Left lobe of liver (tissue), 2 donors: ENCODE measurements at regions not wholly inside any gene's neighbourhood (a gene's known extent, or its start where the extent isn't known, plus 50 kb on each side); places are given as distances from the start of the nearest gene placed in this dataset.
A peak's percentile ranks its signal among the peaks of the same experiment; 100 is the strongest.
"Not testable (repeated sequence)": the region's sequence is repeated elsewhere in the genome, so short reads cannot be mapped to it uniquely, and the experiment has no call there.

Experiments
- ATAC-seq: fragments of 200-7000 bp; cut with Tn5 transposase; one replicate; pipeline ENCODE4 v1.9.1; 2020; ENCODE audit warnings: mild to moderate bottlenecking, moderate library complexity
- DNase-seq: peaks from one replicate; pipeline ENCODE4 v3.0.0-alpha.2; 2020; ENCODE audit warnings: low spot score
- donor health status: DM: no; HTN: no; CAD: no; lungs with moderate emphysema.
- donor health status: DM: no; HTN: yes; CAD: no.

GRCh38 chr7:136441835-136442234, 426.6 kb upstream of the CHRM2 start:
- no peak for ATAC-seq
- DNase-seq = no peak

GRCh38 chr7:136431736-136432135, 436.7 kb upstream of the CHRM2 start:
- DNase-seq, ATAC-seq: not testable (repeated sequence)

- ATAC-seq (no peak), DNase-seq (no peak)
These were observed 444.4 kb upstream of the CHRM2 start for GRCh38 chr7:136424058-136424457.

- not testable (repeated sequence) for ATAC-seq, DNase-seq
These were observed 442.6 kb upstream of the MTPN start for GRCh38 chr7:136419740-136420139.

- ATAC-seq (no peak), DNase-seq (no peak)
These were observed 435.8 kb upstream of the MTPN start for GRCh38 chr7:136412952-136413351.

GRCh38 chr7:136405931-136406777, 429.0 kb upstream of the MTPN start:
- DNase-seq (no peak), ATAC-seq (peak; percentile 94)

GRCh38 chr7:136403591-136403990, 426.4 kb upstream of the MTPN start:
- DNase-seq = no peak
- no peak for ATAC-seq

GRCh38 chr7:136400877-136401276, 423.7 kb upstream of the MTPN start:
- DNase-seq (no peak), ATAC-seq (no peak)

GRCh38 chr7:136399385-136399784, 422.2 kb upstream of the MTPN start:
- ATAC-seq (no peak), DNase-seq (no peak)

GRCh38 chr7:136392856-136393255, 415.7 kb upstream of the MTPN start:
- DNase-seq = no peak

GRCh38 chr7:136391371-136391770, 414.2 kb upstream of the MTPN start:
- ATAC-seq (no peak), DNase-seq (no peak)

More at GRCh38 chr7:136392856-136393255, 415.7 kb upstream of the MTPN start:
- ATAC-seq = no peak

- ATAC-seq (no peak), DNase-seq (no peak)
These were observed 412.8 kb upstream of the MTPN start for GRCh38 chr7:136389933-136390332.

- ATAC-seq = no peak
- DNase-seq = no peak
These were observed 409.7 kb upstream of the MTPN start for GRCh38 chr7:136386876-136387275.

GRCh38 chr7:136371409-136371808, 394.2 kb upstream of the MTPN start:
- not testable (repeated sequence) for DNase-seq, ATAC-seq

GRCh38 chr7:136370137-136370536, 393.0 kb upstream of the MTPN start:
- DNase-seq = no peak
- no peak for ATAC-seq

GRCh38 chr7:136369225-136369624, 392.1 kb upstream of the MTPN start:
- no peak for DNase-seq
- no peak for ATAC-seq

- ATAC-seq = no peak
- no peak for DNase-seq
These were observed 382.3 kb upstream of the MTPN start for GRCh38 chr7:136359333-136359903.

- ATAC-seq (no peak), DNase-seq (no peak)
These were observed 376.1 kb upstream of the MTPN start for GRCh38 chr7:136353287-136353686.

- DNase-seq (no peak), ATAC-seq (no peak)
These were observed 371.5 kb upstream of the MTPN start for GRCh38 chr7:136348542-136349192.

- no peak for DNase-seq
- ATAC-seq = no peak
These were observed 371.0 kb upstream of the MTPN start for GRCh38 chr7:136348142-136348541.

- no peak for ATAC-seq
- DNase-seq = no peak
These were observed 370.3 kb upstream of the MTPN start for GRCh38 chr7:136347488-136347887.

- DNase-seq = no peak
- ATAC-seq = no peak
These were observed 365.1 kb upstream of the MTPN start for GRCh38 chr7:136342251-136342650.
